H1 (cell line): ENCODE measurements at regions not wholly inside any gene's neighbourhood (a gene's known extent, or its start where the extent isn't known, plus 50 kb on each side); places are given as distances from the start of the nearest gene placed in this dataset.

Experiments
- CTCF ChIA-PET: fragments of 300-600 bp; sonication (Branson Sonifier 250); formaldehyde crosslinking; loops from one replicate; lab custom pipeline; 2021; ENCODE audit not compliant: partially characterized antibody; lab: Charles Lee
- POLR2A ChIA-PET: fragments of 300-600 bp; sonication (Branson Sonifier 250); formaldehyde crosslinking; loops from one replicate; lab custom pipeline; 2021; ENCODE audit warnings: inconsistent platforms; ENCODE audit not compliant: partially characterized antibody; lab: Charles Lee
- DNase-seq, 2 experiments: peaks; one replicate each; pipeline versions ENCODE4 v3.0.0 to v3.0.0-alpha.2; 2010 to 2022; ENCODE audit warnings: low spot score in 2 of 2, low read depth in 1 of 2, mixed read lengths in 1 of 2
- FAIRE-seq: peaks from 2 replicates; lab custom pipeline; 2011; peaks lifted over from hg19 to GRCh38; lab: Jason Lieb, UNC
- H2AFZ ChIP-seq: 2 replicates; pipeline ENCODE4 v1.8.1; 2012; ENCODE audit warnings: low read length, inconsistent platforms
- H2AK5ac ChIP-seq: 2 replicates; pipeline ENCODE4 v1.6.1; 2013; ENCODE audit warnings: low read depth, low read length
- H2BK120ac ChIP-seq: replicated peaks from 2 replicates; pipeline ENCODE3; 2013; ENCODE audit warnings: low read depth, low read length, inconsistent platforms
- H2BK12ac ChIP-seq: 2 replicates; pipeline ENCODE4 v1.6.1; 2013; ENCODE audit warnings: low read depth, low read length
- H2BK15ac ChIP-seq: 2 replicates; pipeline ENCODE4 v1.6.1; 2013; ENCODE audit warnings: low read length
- H2BK20ac ChIP-seq: 2 replicates; pipeline ENCODE4 v1.6.1; 2013; ENCODE audit warnings: low read length
- H2BK5ac ChIP-seq: 2 replicates; pipeline ENCODE4 v1.6.1; 2013; ENCODE audit warnings: low read depth, low read length
- H3K14ac ChIP-seq: 2 replicates; pipeline ENCODE4 v1.6.1; 2013; ENCODE audit warnings: inconsistent platforms; ENCODE audit not compliant: insufficient read length
- H3K18ac ChIP-seq: 2 replicates; pipeline ENCODE4 v1.6.1; 2013; ENCODE audit warnings: low read length; ENCODE audit errors: extremely low read depth
- H3K23ac ChIP-seq: 2 replicates; pipeline ENCODE4 v1.6.1; 2013; ENCODE audit warnings: inconsistent platforms; ENCODE audit not compliant: insufficient read length
- H3K23me2 ChIP-seq: 2 replicates; pipeline ENCODE4 v1.6.1; 2013; ENCODE audit warnings: low read depth, low read length
- H3K27ac ChIP-seq: 2 replicates; pipeline ENCODE4 v1.6.1; 2011; ENCODE audit warnings: low read depth, low read length, inconsistent platforms
- H3K27me3 ChIP-seq, 4 experiments: replicated peaks in 1 of 4; 1 replicate in 1 of 4; 2 replicates in 3 of 4; pipeline versions ENCODE4 v1.6.1 to v1.8.1; 2011 to 2013; ENCODE audit warnings: low read length in 3 of 4, mild to moderate bottlenecking in 3 of 4, inconsistent platforms in 2 of 4, mixed read lengths in 2 of 4, moderate library complexity in 1 of 4; ENCODE audit not compliant: control insufficient read depth in 3 of 4, insufficient read depth in 3 of 4; ENCODE audit errors: extremely low read depth in 1 of 4
- H3K36me3 ChIP-seq, 4 experiments: 2 replicates each; pipeline versions ENCODE4 v1.6.1 to v1.8.1; 2011 to 2013; ENCODE audit warnings: mild to moderate bottlenecking in 4 of 4, low read length in 3 of 4, moderate library complexity in 2 of 4, control low read depth in 1 of 4, inconsistent platforms in 1 of 4; ENCODE audit not compliant: insufficient read depth in 4 of 4, control insufficient read depth in 2 of 4
- H3K4ac ChIP-seq: replicated peaks from 2 replicates; pipeline ENCODE3; 2013; ENCODE audit warnings: low read length, low read depth, mixed read lengths, inconsistent platforms; ENCODE audit not compliant: insufficient read length
- H3K4me1 ChIP-seq, 4 experiments: replicated peaks in 1 of 4; 1 replicate in 1 of 4; 2 replicates in 3 of 4; pipeline versions ENCODE4 v1.6.1 to v1.8.1; 2011 to 2013; ENCODE audit warnings: low read length in 3 of 4, inconsistent platforms in 2 of 4, mixed read lengths in 1 of 4; ENCODE audit not compliant: insufficient read depth in 4 of 4, control insufficient read depth in 3 of 4
- H3K4me2 ChIP-seq, 2 experiments: 2 replicates each; pipeline versions ENCODE4 v1.6.1 to v1.8.1; 2011 to 2013; ENCODE audit warnings: low read depth in 2 of 2, low read length in 2 of 2, control low read depth in 1 of 2, inconsistent platforms in 1 of 2, mild to moderate bottlenecking in 1 of 2; ENCODE audit not compliant: insufficient read depth in 1 of 2
- H3K4me3 ChIP-seq, 4 experiments: fragments of 200-600, 300-600 bp in 1 of 4; sonication (generic), shearing (Covaris generic), sonication (Bioruptor Twin) in 1 of 4; 2 replicates each; pipeline versions ENCODE4 v1.5.1 to v1.8.1; 2011 to 2016; ENCODE audit warnings: low read length in 4 of 4, low read depth in 3 of 4, control low read depth in 2 of 4, inconsistent platforms in 2 of 4, mild to moderate bottlenecking in 2 of 4, mixed read lengths in 1 of 4, moderate library complexity in 1 of 4; ENCODE audit not compliant: insufficient read depth in 2 of 4; ENCODE audit errors: extremely low read depth in 1 of 4
- H3K56ac ChIP-seq: replicated peaks from 2 replicates; pipeline ENCODE3; 2013; ENCODE audit warnings: low read depth, mild to moderate bottlenecking, mixed read lengths, low read length, inconsistent platforms; ENCODE audit not compliant: insufficient read length
- H3K79me1 ChIP-seq: 2 replicates; pipeline ENCODE4 v1.6.1; 2013; ENCODE audit warnings: low read depth, low read length, control low read depth
- H3K79me2 ChIP-seq, 2 experiments: 2 replicates each; pipeline versions ENCODE4 v1.6.1 to v1.8.1; 2012 to 2013; ENCODE audit warnings: low read length in 2 of 2, mild to moderate bottlenecking in 2 of 2, inconsistent platforms in 1 of 2; ENCODE audit not compliant: insufficient read depth in 2 of 2, control insufficient read depth in 1 of 2
- H3K9ac ChIP-seq, 4 experiments: replicated peaks in 1 of 4; 1 replicate in 1 of 4; 2 replicates in 3 of 4; pipeline versions ENCODE4 v1.6.1 to v1.8.1; 2011 to 2013; ENCODE audit warnings: low read depth in 3 of 4, low read length in 3 of 4, control low read depth in 2 of 4, mild to moderate bottlenecking in 2 of 4, moderate library complexity in 2 of 4, inconsistent platforms in 1 of 4; ENCODE audit errors: extremely low read depth in 1 of 4
- H3K9me3 ChIP-seq, 2 experiments: 2 replicates each; pipeline versions ENCODE4 v1.6.1 to v1.8.1; 2012 to 2013; ENCODE audit warnings: mild to moderate bottlenecking in 2 of 2, moderate library complexity in 2 of 2, control low read depth in 1 of 2, inconsistent platforms in 1 of 2, low read depth in 1 of 2, low read length in 1 of 2, mixed read lengths in 1 of 2; ENCODE audit not compliant: insufficient read depth in 2 of 2
- H4K20me1 ChIP-seq, 2 experiments: replicated peaks in 1 of 2; 2 replicates each; pipeline versions ENCODE3 to v1.8.1; 2011 to 2013; ENCODE audit warnings: inconsistent platforms in 2 of 2, low read length in 2 of 2, mild to moderate bottlenecking in 1 of 2; ENCODE audit not compliant: insufficient read depth in 2 of 2, control insufficient read depth in 1 of 2
- H4K5ac ChIP-seq: 2 replicates; pipeline ENCODE4 v1.6.1; 2013; ENCODE audit warnings: low read length, low read depth, mixed read lengths, inconsistent platforms; ENCODE audit not compliant: insufficient read length
- H4K8ac ChIP-seq: 2 replicates; pipeline ENCODE4 v1.8.0; 2013; ENCODE audit warnings: mild to moderate bottlenecking, moderate library complexity, low read length, inconsistent platforms; ENCODE audit not compliant: insufficient read depth; ENCODE audit errors: extremely low read depth
- H4K91ac ChIP-seq: replicated peaks from 2 replicates; pipeline ENCODE3; 2013; ENCODE audit warnings: low read length, mixed read lengths, inconsistent platforms; ENCODE audit not compliant: insufficient read length
- BRCA1 ChIP-seq: IDR thresholded peaks from 2 replicates; pipeline ENCODE4 v1.6.1; 2012; ENCODE audit warnings: low read depth, low read length, improper control_type of control experiment
- EZH2 ChIP-seq: fragments of 200-600 bp; sonication (generic); IDR thresholded peaks from 2 replicates; pipeline ENCODE4 v1.7.1; 2012; ENCODE audit warnings: low read depth, mild to moderate bottlenecking, moderate library complexity, low read length, inconsistent platforms; ENCODE audit not compliant: severe bottlenecking
- HDAC2 ChIP-seq, 2 experiments: fragments of 300-600 bp in 1 of 2; sonication (generic) in 1 of 2; IDR thresholded peaks; 2 replicates each; pipeline ENCODE4 v1.6.1; 2011 to 2012; ENCODE audit warnings: low read depth in 2 of 2, low read length in 2 of 2, mild to moderate bottlenecking in 2 of 2, moderate library complexity in 2 of 2, borderline replicate concordance in 1 of 2, inconsistent platforms in 1 of 2
- JUND ChIP-seq: IDR thresholded peaks from 2 replicates; pipeline ENCODE4 v1.6.1; 2011; ENCODE audit warnings: mild to moderate bottlenecking, improper control_type of control experiment, low read length
- RFX5 ChIP-seq: IDR thresholded peaks from 2 replicates; pipeline ENCODE4 v1.6.1; 2011; ENCODE audit warnings: low read depth, low read length, improper control_type of control experiment, borderline replicate concordance
- RXRA ChIP-seq: IDR thresholded peaks from 2 replicates; pipeline ENCODE4 v1.6.1; 2011; ENCODE audit warnings: low read depth, mild to moderate bottlenecking, low read length, moderate library complexity; ENCODE audit not compliant: insufficient read depth
- USF2 ChIP-seq: IDR thresholded peaks from 2 replicates; pipeline ENCODE4 v1.6.1; 2011; ENCODE audit warnings: low read length, improper control_type of control experiment
- YY1 ChIP-seq: IDR thresholded peaks from 2 replicates; pipeline ENCODE4 v1.6.1; 2011; ENCODE audit warnings: low read depth, mild to moderate bottlenecking, low read length
- ZNF274 ChIP-seq: IDR thresholded peaks from 2 replicates; pipeline ENCODE4 v1.7.0; 2012; ENCODE audit warnings: low read length, borderline replicate concordance; ENCODE audit errors: extremely low read depth
- WGBS, 2 experiments: shearing (Covaris generic) in 1 of 2; methylation state at CpG; one replicate each; pipeline versions ENCODE4 v1.1.6 to v1.1.7; 2013 to 2015; ENCODE audit warnings: low lambda C conversion rate in 2 of 2, mixed read lengths in 2 of 2, inconsistent platforms in 1 of 2, low coverage in 1 of 2, missing lambda C conversion rate in 1 of 2; ENCODE audit not compliant: insufficient replicate concordance in 2 of 2, insufficient coverage in 1 of 2, insufficient read length in 1 of 2; ENCODE audit errors: extremely low coverage in 1 of 2, missing lambda C conversion rate in 1 of 2; 5-methylcytosine and 5-hydroxymethylcytosine counted together

GRCh38 chr2:120936476-120937334, 201.0 kb downstream of the GLI2 start:
- FAIRE-seq, result no peak
- Histone ChIP-seq H2BK5ac (no peak overlapping the region), H2AFZ (no peak overlapping the region), H2BK20ac (no peak overlapping the region), H3K4me3 (no peak overlapping the region), H3K79me2 (peaks cover 0 to 10% of the 10 kb centered on the region in 2 experiments; a peak in 1 of 4 replicates), H2BK120ac (no peak overlapping the region), H3K23me2 (no peaks in the 10 kb centered on the region), H3K9me3 (no peaks in the 10 kb centered on the region), H3K79me1 (peaks cover 4% of the 10 kb centered on the region), H3K27me3 (no peaks in the 10 kb centered on the region), H3K4me2 (no peak overlapping the region), H4K5ac (no peak overlapping the region), H3K23ac (no peak overlapping the region), H3K18ac (no peak overlapping the region), H2BK15ac (no peak overlapping the region), H2AK5ac (no peak overlapping the region), H4K20me1 (peaks cover 17 to 34% of the 10 kb centered on the region in 2 experiments), H4K8ac (peak overlapping the region; percentile 1; the same call in 1 of the 2 replicates), H3K27ac (no peak overlapping the region), H3K36me3 (no peaks in the 10 kb centered on the region; a peak in 2 of 8 replicates), H3K56ac (no peak overlapping the region), H4K91ac (no peak overlapping the region), H3K4me1 (peaks cover 0 to 5% (median 3%) of the 10 kb centered on the region in 4 experiments; a peak in 3 of 7 replicates), H3K9ac (no peak overlapping the region), H3K4ac (no peak overlapping the region), H3K14ac (no peak overlapping the region), H2BK12ac (no peak overlapping the region)
- TF ChIP-seq JUND, result no peak
- TF ChIP-seq ZNF274, result no peak
- no peak for TF ChIP-seq USF2
- TF ChIP-seq EZH2, result no peak
- TF ChIP-seq BRCA1, result no peak
- TF ChIP-seq HDAC2 (IDR thresholded peaks at IDR 0.05; ENCODE audit: borderline replicate concordance in 1 of 2, low read depth in 2 of 2, low read length in 2 of 2), result no peak
- TF ChIP-seq RFX5, result no peak
- no peak for TF ChIP-seq RXRA
- TF ChIP-seq YY1, result no peak
- ChIA-PET CTCF (interaction anchor here (0.5 to 6.1 kb wide), 4 partner anchors 22 to 385 kb away, joined by 3 to 29 read pairs (median 4); no protein-coding TSS in a partner anchor), POLR2A (no interaction called here)
- WGBS, 2 experiments, result 89% methylated on average over 10 of the region's 10 CpGs; no CpG with 5 or more reads in 1 of the 2 experiments
- DNase-seq, result no peak
